Cardiac muscle cell (in vitro differentiated cells and primary cell): ENCODE measurements at regions not wholly inside any gene's neighbourhood (a gene's known extent, or its start where the extent isn't known, plus 50 kb on each side); places are given as distances from the start of the nearest gene placed in this dataset.
"Not testable (repeated sequence)": the region's sequence is repeated elsewhere in the genome, so short reads cannot be mapped to it uniquely, and the experiment has no call there.

ENCODE experiments used
- DNase-seq, 2 donors: peaks; one replicate each; pipeline versions ENCODE4 v3.0.0 to v3.0.0-alpha.2; 2010 to 2017; ENCODE audit warnings: low read depth in 1 of 2, low spot score in 1 of 2
- H3K27ac ChIP-seq: fragments of 200-600 bp; sonication (generic); 2 replicates; pipeline ENCODE4 v1.5.1; 2016
- H3K27me3 ChIP-seq: fragments of 200-600 bp; sonication (generic); 2 replicates; pipeline ENCODE4 v1.6.0; 2016; ENCODE audit warnings: control low read depth
- H3K36me3 ChIP-seq: fragments of 200-600 bp; sonication (generic); 2 replicates; pipeline ENCODE4 v1.5.1; 2016; ENCODE audit warnings: control low read depth
- H3K4me1 ChIP-seq: fragments of 200-600 bp; sonication (generic); 2 replicates; pipeline ENCODE4 v1.8.1; 2017; ENCODE audit warnings: low read depth, mild to moderate bottlenecking, mixed run types
- H3K4me3 ChIP-seq: fragments of 200-600 bp; sonication (generic); 2 replicates; pipeline ENCODE4 v1.5.1; 2016; ENCODE audit warnings: mild to moderate bottlenecking
- H3K9me3 ChIP-seq: fragments of 200-600 bp; sonication (generic); 2 replicates; pipeline ENCODE4 v1.5.1; 2017; ENCODE audit warnings: low read depth, mild to moderate bottlenecking, control low read depth
- TF ChIP-seq, protein P1 (sequence below): IDR thresholded peaks from 2 replicates; pipeline ENCODE4 v1.5.1; 2012; ENCODE audit warnings: low read depth, mild to moderate bottlenecking, low read length

GRCh38 chr4:137421796-137422195 lies 110.5 kb downstream of the PCDH18 start:
- no peak overlapping the region for H3K27ac ChIP-seq
- H3K9me3 ChIP-seq, result no peaks in the 10 kb centered on the region
- no peaks in the 10 kb centered on the region for H3K36me3 ChIP-seq
- no peaks in the 10 kb centered on the region for H3K27me3 ChIP-seq
- H3K4me1 ChIP-seq, result peaks cover 10% of the 10 kb centered on the region
- TF ChIP-seq, protein P1, sequence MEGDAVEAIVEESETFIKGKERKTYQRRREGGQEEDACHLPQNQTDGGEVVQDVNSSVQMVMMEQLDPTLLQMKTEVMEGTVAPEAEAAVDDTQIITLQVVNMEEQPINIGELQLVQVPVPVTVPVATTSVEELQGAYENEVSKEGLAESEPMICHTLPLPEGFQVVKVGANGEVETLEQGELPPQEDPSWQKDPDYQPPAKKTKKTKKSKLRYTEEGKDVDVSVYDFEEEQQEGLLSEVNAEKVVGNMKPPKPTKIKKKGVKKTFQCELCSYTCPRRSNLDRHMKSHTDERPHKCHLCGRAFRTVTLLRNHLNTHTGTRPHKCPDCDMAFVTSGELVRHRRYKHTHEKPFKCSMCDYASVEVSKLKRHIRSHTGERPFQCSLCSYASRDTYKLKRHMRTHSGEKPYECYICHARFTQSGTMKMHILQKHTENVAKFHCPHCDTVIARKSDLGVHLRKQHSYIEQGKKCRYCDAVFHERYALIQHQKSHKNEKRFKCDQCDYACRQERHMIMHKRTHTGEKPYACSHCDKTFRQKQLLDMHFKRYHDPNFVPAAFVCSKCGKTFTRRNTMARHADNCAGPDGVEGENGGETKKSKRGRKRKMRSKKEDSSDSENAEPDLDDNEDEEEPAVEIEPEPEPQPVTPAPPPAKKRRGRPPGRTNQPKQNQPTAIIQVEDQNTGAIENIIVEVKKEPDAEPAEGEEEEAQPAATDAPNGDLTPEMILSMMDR, result no peak
- no peak for DNase-seq
- H3K4me3 ChIP-seq, result no peak overlapping the region

GRCh38 chr4:137420901-137421396 lies 111.3 kb downstream of the PCDH18 start:
- Histone ChIP-seq H3K4me1 (peaks cover 11% of the 10 kb centered on the region), H3K9me3 (no peaks in the 10 kb centered on the region), H3K27ac (no peak overlapping the region), H3K27me3 (no peaks in the 10 kb centered on the region), H3K4me3 (no peak overlapping the region), H3K36me3 (no peaks in the 10 kb centered on the region)
- TF ChIP-seq, protein P1, result no peak
- no peak for DNase-seq

GRCh38 chr4:137417676-137418075 lies 114.6 kb downstream of the PCDH18 start:
- Histone ChIP-seq H3K27me3 (no peaks in the 10 kb centered on the region), H3K36me3 (no peaks in the 10 kb centered on the region), H3K4me3 (no peak overlapping the region), H3K27ac (no peak overlapping the region), H3K9me3 (no peaks in the 10 kb centered on the region), H3K4me1 (peaks cover 16% of the 10 kb centered on the region)
- TF ChIP-seq, protein P1, result no peak
- no peak for DNase-seq

GRCh38 chr4:137414802-137415201 lies 117.5 kb downstream of the PCDH18 start:
- no peaks in the 10 kb centered on the region for H3K9me3 ChIP-seq
- no peak overlapping the region for H3K4me3 ChIP-seq
- peaks cover 16% of the 10 kb centered on the region for H3K4me1 ChIP-seq
- TF ChIP-seq, protein P1, result no peak
- no peaks in the 10 kb centered on the region for H3K36me3 ChIP-seq
- H3K27me3 ChIP-seq, result no peaks in the 10 kb centered on the region
- no peak overlapping the region for H3K27ac ChIP-seq
- DNase-seq, result no peak

GRCh38 chr4:137408527-137409177 lies 123.6 kb downstream of the PCDH18 start:
- TF ChIP-seq, protein P1, result no peak
- no peak overlapping the region for H3K27ac ChIP-seq
- no peaks in the 10 kb centered on the region for H3K9me3 ChIP-seq
- H3K36me3 ChIP-seq, result no peaks in the 10 kb centered on the region
- peaks cover 11% of the 10 kb centered on the region for H3K4me1 ChIP-seq
- no peak for DNase-seq
- no peaks in the 10 kb centered on the region for H3K27me3 ChIP-seq
- H3K4me3 ChIP-seq, result no peak overlapping the region

GRCh38 chr4:137405833-137406232 lies 126.5 kb downstream of the PCDH18 start:
- H3K27ac ChIP-seq, H3K36me3 ChIP-seq, H3K4me3 ChIP-seq, H3K27me3 ChIP-seq, DNase-seq, H3K9me3 ChIP-seq: not testable (repeated sequence)
- peaks cover 11% of the 10 kb centered on the region for H3K4me1 ChIP-seq
